Inflammatory macrophage treated with lipopolysaccharide for 4 hours (primary cell): ENCODE measurements at regions not wholly inside any gene's neighbourhood (a gene's known extent, or its start where the extent isn't known, plus 50 kb on each side); places are given as distances from the start of the nearest gene placed in this dataset.

Source experiments
- DNase-seq: peaks from one replicate; pipeline ENCODE4 v3.0.0-alpha.2; 2020

- no peak for DNase-seq
Measured at GRCh38 chr6:156174031-156174890, 602.9 kb upstream of the ARID1B start.

DNA sequence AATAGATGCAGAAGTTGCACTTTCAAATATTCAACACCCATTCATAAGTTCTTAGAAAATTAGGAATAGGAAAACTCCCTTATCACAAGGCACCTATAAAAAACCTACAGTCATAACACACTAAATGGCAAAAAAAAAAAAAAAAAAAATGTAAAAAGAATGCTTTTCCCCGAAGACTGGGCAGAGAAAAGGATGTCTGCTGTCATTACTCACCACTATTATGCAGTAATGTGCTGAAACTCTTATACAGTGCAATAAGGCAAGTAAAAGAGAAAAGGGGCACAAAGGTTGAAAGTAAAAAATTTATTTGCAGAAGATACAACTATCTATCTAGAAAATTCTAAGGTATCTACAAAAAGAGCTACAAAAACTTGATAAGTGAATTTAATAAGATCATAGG is 607.8 kb upstream of the ARID1B start:
- DNase-seq, result no peak

DNA sequence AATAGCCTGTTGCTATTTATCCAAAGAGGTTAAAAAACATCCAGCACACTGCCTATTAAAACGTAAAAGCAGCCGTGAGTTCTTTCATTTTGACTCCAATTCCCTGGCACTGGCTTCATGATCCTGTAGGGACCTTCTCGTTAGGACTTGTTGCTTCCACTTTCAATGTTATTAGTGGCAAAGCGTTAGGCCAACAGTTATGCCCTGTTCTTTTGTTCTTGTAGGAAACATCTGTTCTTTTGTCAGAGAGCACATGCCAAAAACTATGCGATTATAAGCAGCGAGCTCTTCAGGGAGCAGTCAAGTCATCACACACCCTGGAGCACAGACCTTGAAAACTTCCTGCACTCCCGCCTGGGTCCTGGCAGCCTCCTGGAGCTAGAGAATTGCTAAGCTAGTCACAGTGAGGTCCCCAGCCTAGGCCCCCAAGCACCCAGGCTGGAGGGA is 609.5 kb upstream of the ARID1B start:
- no peak for DNase-seq

DNA sequence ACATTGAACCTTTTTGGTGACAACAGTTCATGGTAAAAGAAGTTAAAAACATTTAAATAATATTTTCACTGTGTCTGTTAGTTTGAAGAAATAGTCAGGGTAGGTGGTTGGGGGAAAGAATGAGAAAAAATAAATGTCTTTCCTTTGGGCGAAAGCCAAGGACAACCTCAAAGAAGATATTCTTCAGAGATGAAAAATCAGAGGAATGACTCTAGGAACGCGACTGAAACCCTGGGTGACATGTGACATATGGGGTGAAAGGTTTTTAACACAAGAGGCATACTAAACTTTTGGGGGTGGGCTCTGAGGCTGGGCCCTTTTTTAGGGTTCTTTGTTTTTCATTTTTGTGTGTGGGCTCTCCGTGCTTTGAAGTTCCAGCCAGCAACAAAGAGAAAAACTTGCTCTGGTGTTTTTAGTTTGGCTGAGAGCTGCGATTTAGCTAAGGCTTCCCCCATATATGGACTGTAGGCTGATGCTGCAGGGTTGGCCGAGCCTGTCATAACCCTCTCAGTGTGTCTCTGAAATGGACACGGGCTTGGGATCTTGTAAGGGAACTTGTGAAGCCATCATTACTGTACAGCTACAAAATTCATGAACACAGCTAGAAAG is 610.1 kb upstream of the ARID1B start:
- DNase-seq, result no peak

DNA sequence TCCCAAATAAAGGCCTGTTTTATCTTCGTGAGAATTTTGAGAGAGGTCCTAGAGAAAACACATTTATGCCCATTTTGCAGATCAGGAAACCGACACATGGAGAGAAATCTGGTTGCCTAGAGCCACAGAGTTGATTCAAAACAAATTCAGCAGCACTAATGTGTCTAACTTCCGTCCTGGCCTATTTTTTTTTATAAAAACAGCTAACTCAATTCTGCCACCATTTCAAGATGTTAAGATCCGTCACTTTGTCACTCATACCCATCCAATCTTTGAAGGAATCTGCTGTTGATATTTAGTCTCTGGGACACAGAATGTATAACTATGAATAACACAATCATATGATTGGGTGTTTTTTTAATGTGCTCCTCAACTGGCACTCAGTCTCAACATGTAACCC is 611.1 kb upstream of the ARID1B start:
- DNase-seq, result no peak

GRCh38 chr6:156164701-156165452 is 612.3 kb upstream of the ARID1B start:
- DNase-seq, result no peak

- DNase-seq, result no peak
Measured at GRCh38 chr6:156163311-156163710, 613.9 kb upstream of the ARID1B start.

- DNase-seq, result no peak
Measured at GRCh38 chr6:156161471-156161870, 615.7 kb upstream of the ARID1B start.

- DNase-seq, result no peak
Measured at GRCh38 chr6:156160795-156161165, 616.4 kb upstream of the ARID1B start.

- no peak for DNase-seq
Measured at GRCh38 chr6:156160007-156160794, 617.0 kb upstream of the ARID1B start.

DNA sequence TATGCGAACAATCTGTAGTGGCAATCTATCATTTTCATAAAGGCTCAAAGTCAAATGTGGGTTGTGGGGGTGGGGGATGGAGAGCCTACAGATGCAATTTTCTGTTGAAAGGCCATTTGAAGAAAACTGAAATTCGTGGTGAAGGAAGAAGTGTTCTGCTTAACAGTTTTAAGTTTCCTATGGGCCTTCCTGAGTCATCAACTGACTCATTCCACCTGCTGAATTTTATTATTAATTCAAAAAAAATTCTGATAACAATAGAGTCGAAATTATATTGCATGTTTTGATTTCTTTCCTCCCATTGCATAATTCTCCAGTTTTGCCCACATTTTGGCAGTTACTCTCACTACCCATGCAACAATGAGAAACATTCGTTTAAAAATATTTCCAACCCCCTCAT is 622.3 kb upstream of the ARID1B start:
- DNase-seq, result no peak

DNA sequence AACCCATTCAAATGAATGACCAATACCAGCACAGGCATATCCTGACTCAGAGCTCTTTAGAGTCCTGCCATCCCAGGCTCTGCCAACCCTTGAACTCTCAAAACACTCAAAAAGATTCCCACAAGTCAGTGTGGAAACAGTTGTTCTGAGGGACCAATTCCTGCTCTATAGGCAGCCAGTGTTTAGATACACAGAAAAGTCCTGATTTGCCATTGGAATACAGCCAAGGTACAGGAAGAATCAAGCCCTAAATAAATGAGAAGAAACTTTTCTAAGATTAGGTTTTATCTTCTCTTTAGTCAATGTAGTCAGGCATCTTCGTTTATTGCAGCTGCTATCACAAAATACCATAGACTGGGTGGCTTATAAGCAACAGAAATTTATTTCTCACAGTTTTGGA is 626.8 kb upstream of the ARID1B start:
- DNase-seq, result no peak

GRCh38 chr6:156146891-156147290 is 630.3 kb upstream of the ARID1B start:
- no peak for DNase-seq

GRCh38 chr6:156131221-156131903 is 645.8 kb upstream of the ARID1B start:
- DNase-seq, result peak; percentile 23

DNA sequence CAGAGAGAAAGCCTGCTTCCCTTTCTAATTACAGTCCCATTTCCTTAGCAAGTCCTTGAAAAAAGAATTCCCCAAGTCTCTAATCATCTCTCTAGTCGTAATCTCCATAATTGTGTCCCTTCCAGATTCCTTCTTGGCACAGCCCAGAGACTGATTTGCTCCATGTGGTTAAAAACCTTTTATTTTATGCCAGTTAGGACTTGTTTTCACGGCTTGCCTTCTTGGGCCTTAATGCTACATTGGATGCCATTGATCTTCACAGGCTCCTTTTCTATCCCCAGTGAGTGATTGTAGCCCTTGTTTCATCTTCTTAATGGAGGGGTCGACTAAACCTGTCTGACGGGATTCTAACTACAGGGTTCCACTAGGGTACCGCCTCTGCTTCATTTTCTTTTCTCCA is 650.6 kb upstream of the ARID1B start:
- no peak for DNase-seq

GRCh38 chr6:156125844-156126243 is 651.3 kb upstream of the ARID1B start:
- no peak for DNase-seq

DNA sequence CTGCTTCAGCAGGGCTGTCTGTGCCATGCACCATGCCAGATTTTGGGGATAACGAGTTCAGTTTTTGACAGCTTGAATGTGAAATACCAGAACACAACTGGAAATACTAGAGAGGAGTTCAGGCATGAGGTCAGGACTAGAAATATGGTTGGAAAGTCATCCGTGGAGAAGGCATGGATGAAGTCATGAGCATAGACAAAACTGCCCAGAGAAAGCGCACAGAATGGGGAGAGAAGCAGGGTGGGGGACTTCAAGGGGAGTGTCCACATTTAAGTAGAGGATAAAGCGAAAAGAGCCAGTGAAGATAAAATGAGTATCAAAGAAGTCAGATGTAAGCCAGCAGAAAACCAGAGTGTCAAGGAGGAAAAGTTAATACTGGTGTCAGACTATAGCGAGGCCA is 653.4 kb upstream of the ARID1B start:
- no peak for DNase-seq

- no peak for DNase-seq
Measured at GRCh38 chr6:156121973-156122372, 655.2 kb upstream of the ARID1B start.

- DNase-seq, result no peak
Measured at GRCh38 chr6:156114541-156114940, 658.9 kb upstream of the NOX3 start.

GRCh38 chr6:156113631-156114030 is 658.0 kb upstream of the NOX3 start:
- no peak for DNase-seq

DNA sequence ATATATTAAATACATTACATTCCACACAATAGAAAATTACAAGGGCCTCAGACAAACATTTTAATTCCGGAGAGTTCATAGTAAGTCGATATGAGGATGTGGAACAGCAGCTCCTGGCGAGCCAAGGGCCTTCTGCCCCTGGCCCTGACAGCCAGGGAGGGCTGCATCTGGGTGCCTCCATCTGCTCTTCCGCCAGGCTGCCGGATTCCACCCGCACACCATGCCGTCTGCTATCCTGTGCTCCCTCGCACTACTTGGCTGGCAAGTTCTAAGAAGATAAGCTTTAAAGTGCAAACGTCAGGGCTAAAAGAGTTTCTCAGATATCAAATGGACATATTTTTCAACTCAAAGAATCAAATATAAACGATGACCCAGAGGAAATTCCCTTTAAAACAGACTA is 656.3 kb upstream of the NOX3 start:
- DNase-seq, result no peak

- DNase-seq, result no peak
Measured at GRCh38 chr6:156110249-156110648, 654.6 kb upstream of the NOX3 start.
